ENCODE measurements at regions not wholly inside any gene's neighbourhood (a gene's known extent, or its start where the extent isn't known, plus 50 kb on each side); places are given as distances from the start of the nearest gene placed in this dataset.

DNA sequence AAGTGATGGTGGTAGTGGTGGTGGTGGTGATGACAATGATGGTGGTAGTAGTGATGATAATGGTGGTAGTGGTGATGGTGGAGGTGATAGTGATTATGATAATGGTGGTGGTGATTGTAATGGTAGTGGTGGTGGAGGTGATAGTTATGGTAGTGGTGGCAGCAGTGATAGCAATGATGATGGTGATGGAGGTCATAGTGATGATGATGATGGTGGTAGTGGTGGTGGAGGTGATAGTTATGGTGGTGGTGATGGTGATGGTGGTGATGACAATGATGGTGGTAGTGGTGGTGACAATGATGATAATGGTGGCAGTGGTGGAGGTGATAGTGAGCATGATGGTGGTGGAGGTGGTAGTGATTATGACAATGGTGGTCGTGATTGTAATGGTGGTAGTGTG lies 191.7 kb upstream of the RNF32 start:
- DNase-seq (ENCODE audit: low spot score): no peak

DNA sequence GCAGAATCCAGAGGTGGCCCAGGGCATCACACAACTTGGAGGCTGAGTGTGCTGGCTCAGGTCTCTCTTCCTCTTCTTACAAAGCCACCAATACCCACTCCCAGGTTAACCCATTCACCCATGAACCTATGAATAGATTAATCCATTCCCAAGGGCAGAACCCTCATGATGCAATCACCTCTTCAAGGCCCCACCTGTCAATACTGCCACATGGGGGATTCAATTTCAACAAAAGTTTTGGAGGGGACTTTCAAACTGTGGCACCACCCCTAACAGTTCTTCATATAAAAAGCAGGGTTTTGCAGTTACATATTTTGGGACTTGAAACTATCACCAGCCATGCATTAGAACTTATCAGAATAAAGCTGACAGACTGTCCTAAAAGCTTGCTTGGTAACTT lies 193.6 kb upstream of the RNF32 start:
- no peak for DNase-seq (ENCODE audit: low spot score)

- no peak for DNase-seq (ENCODE audit: low spot score)
These were observed 194.4 kb upstream of the RNF32 start for GRCh38 chr7:156445997-156446761.

DNA sequence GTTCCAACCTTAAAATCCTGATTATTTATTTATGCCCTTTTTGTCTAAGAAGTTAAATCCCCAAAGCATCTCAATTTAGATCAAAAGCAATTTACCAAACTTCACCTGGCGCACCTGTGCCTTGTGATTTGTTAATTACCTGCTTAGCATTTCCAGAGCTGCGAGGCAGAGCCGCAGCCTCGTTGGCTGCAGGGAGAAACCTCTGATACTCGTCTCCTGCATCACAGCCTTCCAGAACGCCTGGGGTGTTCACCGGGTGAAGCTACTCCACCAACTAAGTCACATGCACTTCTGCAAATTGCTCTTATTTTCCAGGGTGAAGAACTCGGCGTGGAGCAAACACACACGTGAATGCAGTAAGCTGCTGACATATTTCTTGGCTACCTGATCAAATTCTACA lies 198.1 kb upstream of the RNF32 start:
- DNase-seq (ENCODE audit: low spot score): no peak

- DNase-seq (ENCODE audit: low spot score): no peak
These were observed 200.1 kb upstream of the RNF32 start for GRCh38 chr7:156440456-156440855.

DNA sequence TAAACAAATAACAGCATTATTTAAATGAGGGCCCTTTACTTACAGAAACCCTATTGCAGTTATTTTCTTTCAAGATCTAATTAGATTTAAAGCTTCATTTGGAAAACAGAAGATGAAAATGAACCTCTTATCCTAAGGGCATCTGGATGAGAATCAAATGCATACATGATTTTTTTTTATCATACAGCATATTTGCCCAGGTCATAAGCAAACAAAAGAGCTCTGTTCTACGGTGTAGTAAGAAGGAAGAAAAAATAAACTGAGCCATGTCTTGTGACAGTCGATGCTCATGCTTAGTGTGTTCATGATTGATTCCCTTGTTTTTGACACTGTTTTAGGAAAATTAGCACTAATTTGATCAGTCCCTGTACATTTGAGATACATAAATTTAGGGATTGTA lies 202.6 kb upstream of the RNF32 start:
- DNase-seq (ENCODE audit: low spot score): no peak

DNA sequence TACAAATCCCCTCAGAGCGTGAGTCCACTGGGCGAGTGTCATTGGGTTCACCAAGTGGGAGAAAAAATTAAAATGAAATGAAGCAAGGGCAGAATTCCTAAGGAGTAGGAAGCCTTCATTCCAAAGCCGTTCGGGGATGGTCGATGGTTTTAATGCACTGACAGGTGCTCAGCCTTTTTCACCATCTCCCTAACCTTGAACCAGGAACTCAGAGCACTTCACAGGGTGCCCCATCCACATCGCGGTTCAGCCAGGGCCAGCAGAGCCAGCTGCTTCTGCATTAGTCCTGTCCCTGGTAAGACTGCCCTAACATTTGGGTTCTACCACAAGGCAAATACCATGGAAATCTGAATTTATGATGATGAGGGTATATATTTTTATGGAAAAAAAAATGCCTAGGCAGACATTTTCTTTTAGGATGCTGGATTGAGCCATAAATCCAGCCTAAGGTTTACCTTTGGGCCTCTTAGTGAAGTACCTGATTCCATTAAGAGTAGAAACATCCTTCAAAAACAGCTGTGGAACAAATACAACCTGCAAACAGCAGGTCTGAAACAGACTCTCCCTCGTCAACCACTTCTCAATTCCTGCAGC lies 203.5 kb upstream of the RNF32 start:
- DNase-seq (ENCODE audit: low spot score): no peak

GRCh38 chr7:156435486-156436231 lies 204.9 kb upstream of the RNF32 start:
- no peak for DNase-seq (ENCODE audit: low spot score)

GRCh38 chr7:156434706-156435105 lies 205.9 kb upstream of the RNF32 start:
- no peak for DNase-seq (ENCODE audit: low spot score)

DNA sequence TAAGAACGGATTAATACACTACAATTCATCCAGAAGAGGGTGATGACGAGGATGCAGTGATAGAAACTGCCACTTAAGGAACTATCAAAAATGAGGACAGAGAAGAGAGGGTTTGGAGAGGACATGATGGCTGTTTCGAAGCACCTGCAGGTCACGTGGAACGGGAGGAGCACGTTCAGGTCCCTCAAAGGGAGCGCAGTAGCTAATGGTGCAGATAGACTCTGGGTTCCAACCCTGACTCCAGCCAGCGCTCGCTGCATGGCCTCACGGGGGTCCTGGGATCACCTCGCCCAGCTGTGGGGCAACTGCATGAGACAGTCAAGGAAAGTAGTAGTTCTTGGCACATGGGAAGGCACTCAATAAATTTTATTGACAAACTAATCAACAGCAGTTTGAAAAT lies 208.6 kb upstream of the RNF32 start:
- DNase-seq (ENCODE audit: low spot score): no peak

DNA sequence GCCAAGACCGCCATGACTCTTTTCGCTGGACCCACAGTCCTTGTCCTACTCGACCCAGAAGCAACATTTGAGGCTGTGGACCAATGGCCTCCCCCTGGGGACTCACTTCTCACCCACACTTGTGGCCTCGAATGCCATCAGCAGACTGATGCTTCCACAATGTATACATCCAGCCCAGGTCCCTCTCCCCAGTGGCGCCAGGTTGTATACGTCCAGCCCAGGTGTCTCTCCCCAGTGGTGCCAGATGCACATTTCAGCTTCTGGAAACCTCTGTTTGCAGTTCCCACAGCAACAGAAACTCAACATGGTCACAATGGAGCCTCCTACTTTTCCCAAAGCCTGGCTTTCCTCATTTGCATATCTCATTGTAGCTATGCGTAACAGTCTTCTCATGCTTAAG lies 210.5 kb upstream of the RNF32 start:
- no peak for DNase-seq (ENCODE audit: low spot score)

- DNase-seq (ENCODE audit: low spot score): no peak
These were observed 211.1 kb upstream of the RNF32 start for GRCh38 chr7:156429514-156429913.

- DNase-seq (ENCODE audit: low spot score): no peak
These were observed 216.7 kb upstream of the RNF32 start for GRCh38 chr7:156423876-156424275.

GRCh38 chr7:156420496-156420895 lies 220.1 kb upstream of the RNF32 start:
- no peak for DNase-seq (ENCODE audit: low spot score)

DNA sequence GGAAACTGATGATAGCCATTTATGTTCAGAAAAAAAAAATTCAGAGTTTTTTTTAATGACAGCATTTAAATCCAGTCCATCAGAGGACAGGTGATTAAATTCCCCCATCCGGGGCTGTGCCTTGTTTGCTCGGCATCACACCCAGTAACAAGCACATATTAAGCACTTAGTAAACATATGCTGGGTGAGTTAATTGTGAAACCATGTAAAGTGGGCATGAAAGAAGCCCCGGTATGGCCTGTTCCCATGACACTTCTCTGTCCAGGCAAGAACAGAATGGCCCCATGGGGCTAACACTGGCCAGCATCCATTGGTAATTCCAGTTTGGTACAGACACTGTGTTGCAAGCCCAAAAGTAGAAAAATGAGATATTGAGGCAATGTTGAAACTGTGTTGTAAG lies 220.8 kb upstream of the RNF32 start:
- no peak for DNase-seq (ENCODE audit: low spot score)

DNA sequence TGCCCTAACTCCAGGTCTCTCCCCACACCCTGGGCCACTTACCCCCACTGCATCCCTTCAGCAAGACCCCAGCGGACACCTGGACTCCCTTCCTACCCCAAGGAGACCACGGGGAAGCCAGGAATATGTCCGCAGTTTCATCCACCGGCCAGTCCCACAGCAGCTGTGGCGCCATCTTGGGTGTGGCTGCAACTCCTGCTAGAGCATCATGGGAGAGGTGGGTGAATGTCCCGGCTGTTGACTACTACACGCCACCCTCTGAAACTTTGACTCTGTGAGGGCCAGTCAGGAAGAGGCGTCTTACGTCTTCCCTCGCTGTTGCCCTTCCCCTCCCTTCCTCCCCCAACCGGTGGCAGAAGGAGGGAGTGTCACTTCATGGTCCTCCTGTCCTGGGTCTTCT lies 238.3 kb upstream of the RNF32 start:
- no peak for DNase-seq (ENCODE audit: low spot score)

DNA sequence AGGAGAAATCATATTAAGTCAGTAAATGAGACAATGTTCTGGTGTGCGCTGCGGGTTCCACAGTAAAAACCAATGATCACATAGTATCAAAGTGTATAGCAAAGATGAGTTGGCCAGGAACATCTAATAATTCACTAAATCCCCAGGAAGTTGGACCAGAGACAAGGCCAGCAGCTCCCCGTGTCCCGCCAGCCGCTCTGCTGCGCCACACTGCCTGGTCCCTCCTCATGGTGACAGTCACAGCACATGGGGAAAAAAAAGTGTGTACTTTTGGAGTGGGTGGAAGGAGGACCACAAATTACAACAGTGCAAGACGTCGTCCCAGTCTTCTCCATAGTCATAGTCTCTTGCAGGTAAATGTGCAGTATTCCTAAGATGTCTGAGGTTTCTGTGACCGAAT lies 239.0 kb upstream of the RNF32 start:
- DNase-seq (ENCODE audit: low spot score): no peak

- no peak for DNase-seq (ENCODE audit: low spot score)
These were observed 240.5 kb upstream of the RNF32 start for GRCh38 chr7:156400046-156400445.

GRCh38 chr7:156397249-156397648 lies 243.3 kb upstream of the RNF32 start:
- DNase-seq (ENCODE audit: low spot score): no peak

DNA sequence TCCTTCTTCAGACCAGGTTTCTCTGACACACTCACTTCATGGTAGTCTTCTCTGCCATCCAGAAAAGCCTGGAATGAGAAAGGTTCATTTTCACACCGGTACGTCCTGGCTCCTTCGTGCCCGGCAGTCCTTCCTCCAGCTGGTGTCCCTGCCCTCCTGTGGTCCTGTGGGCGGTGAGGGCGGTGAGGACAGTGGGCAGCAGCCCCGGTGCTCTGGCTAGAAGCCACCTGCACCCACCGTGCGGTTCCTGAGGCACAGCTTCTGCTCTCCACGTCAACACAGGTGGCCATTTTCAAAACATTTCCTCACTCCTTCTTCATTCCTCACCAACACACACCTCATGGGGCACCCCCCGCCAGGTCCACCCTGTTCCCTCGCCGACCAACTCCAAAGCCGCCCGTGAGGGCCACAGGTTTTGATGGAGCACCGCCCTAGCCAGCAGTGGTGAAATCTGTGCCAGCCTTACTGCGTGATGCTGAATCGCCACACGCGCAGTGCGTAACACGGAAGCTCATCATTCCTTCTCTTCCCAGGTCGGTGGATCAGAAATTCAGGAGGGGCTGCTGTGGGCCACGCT lies 251.4 kb upstream of the RNF32 start:
- DNase-seq (ENCODE audit: low spot score): no peak

GRCh38 chr7:156386097-156386496 lies 254.5 kb upstream of the RNF32 start:
- no peak for DNase-seq (ENCODE audit: low spot score)

DNA sequence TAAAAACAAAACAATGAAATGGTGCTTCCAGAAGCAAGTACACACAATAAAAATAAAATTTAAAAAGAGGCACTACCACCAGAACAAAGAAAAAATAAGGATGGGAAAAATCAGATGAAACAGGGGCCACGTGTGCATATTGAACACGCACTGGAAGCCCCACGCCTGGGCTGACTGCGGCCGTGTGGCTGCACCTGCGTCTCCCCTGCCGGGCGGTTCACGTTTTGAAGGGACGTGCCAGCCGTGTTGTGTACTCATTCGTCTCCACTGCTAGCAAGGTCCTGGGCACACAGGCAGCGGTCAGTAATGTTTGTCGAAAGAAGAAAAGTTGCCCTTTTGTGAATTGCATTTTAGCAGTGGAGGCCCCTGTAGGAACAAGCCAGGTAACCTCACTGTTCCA lies 255.9 kb upstream of the RNF32 start:
- DNase-seq (ENCODE audit: low spot score): no peak

DNA sequence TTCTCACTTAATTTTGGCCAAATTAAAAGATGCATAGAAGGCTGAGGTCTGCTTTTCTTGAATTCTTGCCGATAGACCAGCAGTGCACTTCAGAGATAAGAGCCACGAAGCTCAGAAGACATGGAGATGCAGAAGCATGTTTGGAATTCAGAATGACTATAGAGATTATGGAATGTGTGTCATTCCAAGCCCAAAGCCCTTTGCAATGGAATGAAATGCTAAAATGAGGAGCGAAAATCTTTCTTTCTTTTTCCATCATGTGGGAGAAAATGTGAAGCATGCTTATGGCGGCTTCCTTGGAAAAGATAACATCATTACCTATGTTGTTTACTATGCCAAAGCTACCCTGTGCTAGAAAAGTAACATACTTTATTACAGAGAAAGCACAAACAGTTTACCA lies 257.0 kb upstream of the RNF32 start:
- DNase-seq (ENCODE audit: low spot score): no peak

Data from globus pallidus (tissue), 1 donor.